HCT116 (cell line): ENCODE measurements at regions not wholly inside any gene's neighbourhood (a gene's known extent, or its start where the extent isn't known, plus 50 kb on each side); places are given as distances from the start of the nearest gene placed in this dataset.

ENCODE experiments used
- ATAC-seq: fragments of 200-7000 bp; cut with Tn5 transposase; 2 replicates; pipeline ENCODE4 v1.9.1; 2020; ENCODE audit warnings: mild to moderate bottlenecking, moderate library complexity
- BruUV-seq: library from RNA; stranded (reverse); fragments of 400-500 nt; replicated peaks from 2 replicates; lab custom pipeline; 2021; lab: Mats Ljungman, UMichigan
- CTCF ChIA-PET: fragments of 300-600 bp; sonication (Branson Sonifier 250); formaldehyde crosslinking; loops from one replicate; lab custom pipeline; 2021; ENCODE audit warnings: antibody characterized with exemption; lab: Charles Lee
- POLR2A ChIA-PET: fragments of 300-600, 350-600 bp; sonication (Branson Sonifier 250); formaldehyde crosslinking; loops from one replicate; lab custom pipeline; 2021; ENCODE audit warnings: antibody characterized with exemption; lab: Charles Lee
- RAD21 ChIA-PET, 2 experiments: fragments of 300-600 bp; sonication (Branson Sonifier 250); formaldehyde crosslinking; loops; one replicate each; lab custom pipeline; 2023; ENCODE audit warnings: low total read pairs in 2 of 2; ENCODE audit not compliant: uncharacterized antibody in 2 of 2, unreplicated experiment in 2 of 2, low non-redundant PET in 1 of 2; lab: Charles Lee
- DNase-seq: peaks from one replicate; pipeline ENCODE4 v3.0.0-alpha.2; 2010; ENCODE audit warnings: low read depth, low spot score
- H2AFZ ChIP-seq: fragments of 200-600 bp; shearing (Covaris generic), sonication (generic); 2 replicates; pipeline ENCODE4 v1.6.1; 2017; ENCODE audit warnings: low read depth, mixed run types, mixed read lengths, antibody characterized with exemption, low read length; ENCODE audit not compliant: poor library complexity, severe bottlenecking
- H3K27ac ChIP-seq: 2 replicates; pipeline ENCODE4 v1.5.1; 2012; ENCODE audit warnings: low read depth, low read length
- H3K27me3 ChIP-seq: fragments of 200-600 bp; sonication (generic); 2 replicates; pipeline ENCODE4 v1.6.1; 2016; ENCODE audit warnings: mixed run types, low read length, mixed read lengths; ENCODE audit not compliant: insufficient read depth
- H3K36me3 ChIP-seq, 2 experiments: fragments of 200-500 bp in 1 of 2; fragments of 200-600 bp in 1 of 2; sonication (Bioruptor generic) in 1 of 2; sonication (generic) in 1 of 2; 2 replicates each; pipeline versions ENCODE4 v1.5.1 to v1.6.1; 2014 to 2016; ENCODE audit warnings: low read length in 2 of 2, inconsistent platforms in 1 of 2, mixed read lengths in 1 of 2, mixed run types in 1 of 2; ENCODE audit not compliant: insufficient read depth in 2 of 2, control insufficient read depth in 1 of 2
- H3K4me1 ChIP-seq, 2 experiments: fragments of 200-600 bp in 1 of 2; sonication (generic) in 1 of 2; 2 replicates each; pipeline versions ENCODE4 v1.5.1 to v1.6.1; 2012 to 2017; ENCODE audit warnings: low read length in 2 of 2, inconsistent platforms in 1 of 2, mild to moderate bottlenecking in 1 of 2, mixed read lengths in 1 of 2, mixed run types in 1 of 2, moderate library complexity in 1 of 2; ENCODE audit not compliant: insufficient read depth in 2 of 2, control insufficient read depth in 1 of 2
- H3K4me2 ChIP-seq: fragments of 200-600 bp; sonication (generic); 2 replicates; pipeline ENCODE4 v1.6.1; 2017; ENCODE audit warnings: mixed run types, low read length, mixed read lengths
- H3K4me3 ChIP-seq, 2 experiments: fragments of 200-600 bp in 1 of 2; sonication (generic) in 1 of 2; replicated peaks in 1 of 2; 2 replicates each; pipeline ENCODE4 v1.5.1; 2011 to 2016; ENCODE audit warnings: low read length in 2 of 2, control low read depth in 1 of 2, low read depth in 1 of 2, mild to moderate bottlenecking in 1 of 2, mixed read lengths in 1 of 2, mixed run types in 1 of 2
- H3K79me2 ChIP-seq: fragments of 200-600 bp; sonication (generic); 2 replicates; pipeline ENCODE4 v1.6.1; 2017; ENCODE audit warnings: mild to moderate bottlenecking, mixed run types, low read length, moderate library complexity, mixed read lengths; ENCODE audit not compliant: insufficient read depth
- H3K9ac ChIP-seq: fragments of 200-600 bp; sonication (generic); 2 replicates; pipeline ENCODE4 v1.6.1; 2016; ENCODE audit warnings: low read length, mixed read lengths
- H3K9me2 ChIP-seq: fragments of 200-600 bp; sonication (generic), shearing (Covaris generic); 2 replicates; pipeline ENCODE4 v1.6.1; 2017; ENCODE audit warnings: mixed run types, mild to moderate bottlenecking, moderate library complexity; ENCODE audit not compliant: insufficient read depth
- H3K9me3 ChIP-seq, 2 experiments: fragments of 200-500 bp in 1 of 2; fragments of 200-600 bp in 1 of 2; sonication (Bioruptor generic) in 1 of 2; sonication (generic) in 1 of 2; 2 replicates each; pipeline ENCODE4 v1.6.1; 2014 to 2017; ENCODE audit warnings: low read length in 2 of 2, mixed read lengths in 2 of 2, inconsistent platforms in 1 of 2, low read depth in 1 of 2, mild to moderate bottlenecking in 1 of 2, mixed run types in 1 of 2, moderate library complexity in 1 of 2; ENCODE audit not compliant: control insufficient read depth in 1 of 2, insufficient read depth in 1 of 2
- H4K20me1 ChIP-seq: fragments of 200-600 bp; sonication (generic), shearing (Covaris generic); 2 replicates; pipeline ENCODE4 v1.6.1; 2017; ENCODE audit warnings: mixed run types, mild to moderate bottlenecking, moderate library complexity; ENCODE audit not compliant: insufficient read depth
- EGR1 ChIP-seq: IDR thresholded peaks from 2 replicates; pipeline ENCODE4 v1.6.1; 2012; ENCODE audit warnings: low read depth
- EZH2 ChIP-seq: fragments of 200-600 bp; sonication (generic); IDR thresholded peaks from 2 replicates; pipeline ENCODE4 v1.6.1; 2017; ENCODE audit warnings: antibody characterized with exemption, mixed run types
- EZH2phosphoT487 ChIP-seq: fragments of 200-600 bp; IDR thresholded peaks from 2 replicates; pipeline ENCODE4 v1.6.1; 2018; ENCODE audit warnings: antibody characterized with exemption, borderline replicate concordance
- JUND ChIP-seq: IDR thresholded peaks from 2 replicates; pipeline ENCODE4 v1.6.1; 2012
- POLR2A ChIP-seq: IDR thresholded peaks from 2 replicates; pipeline ENCODE4 v1.7.0; 2011; ENCODE audit warnings: borderline replicate concordance; ENCODE audit not compliant: insufficient read depth, insufficient read length; ENCODE audit errors: extremely low read depth
- POLR2AphosphoS5 ChIP-seq: IDR thresholded peaks from 2 replicates; pipeline ENCODE4 v1.6.1; 2011; ENCODE audit warnings: mild to moderate bottlenecking, low read depth, low read length, moderate library complexity
- RAD21 ChIP-seq: IDR thresholded peaks from 2 replicates; pipeline ENCODE4 v1.6.1; 2012; ENCODE audit warnings: low read depth, mild to moderate bottlenecking
- SP1 ChIP-seq: IDR thresholded peaks from 2 replicates; pipeline ENCODE4 v1.6.1; 2012; ENCODE audit warnings: low read depth
- ZFX ChIP-seq: fragments of 450-650 bp; IDR thresholded peaks from 2 replicates; pipeline ENCODE4 v1.6.1; 2017
- ZNF274 ChIP-seq: fragments of 200-500 bp; sonication (Bioruptor generic); IDR thresholded peaks from 2 replicates; pipeline ENCODE4 v1.6.1; 2014; ENCODE audit warnings: mild to moderate bottlenecking, low read depth, low read length, inconsistent platforms
- intact Hi-C: fragments of 100-400 bp; cut with micrococcal nuclease; formaldehyde crosslinking; loops from 2 replicates; pipeline ENCODE4 v1.10.0; 2022
- TF ChIP-seq, protein P1 (sequence below): IDR thresholded peaks from 2 replicates; pipeline ENCODE4 v1.6.1; 2012
- TF ChIP-seq, protein P2 (sequence below), 3 experiments: fragments of 200-600 bp in 1 of 3; sonication (generic) in 1 of 3; IDR thresholded peaks in 2 of 3; conservative IDR thresholded peaks in 1 of 3; 2 replicates each; pipeline ENCODE4 v1.5.1; 2012 to 2017; ENCODE audit warnings: low read depth in 2 of 3, low read length in 2 of 3, antibody characterized with exemption in 1 of 3, borderline replicate concordance in 1 of 3, control low read depth in 1 of 3, mild to moderate bottlenecking in 1 of 3, mixed read lengths in 1 of 3, mixed run types in 1 of 3, moderate library complexity in 1 of 3; ENCODE audit not compliant: insufficient read depth in 1 of 3
- TF ChIP-seq, protein P3 (sequence below): IDR thresholded peaks from 2 replicates; pipeline ENCODE4 v1.6.1; 2012
- TF ChIP-seq, protein P4 (sequence below): IDR thresholded peaks from 2 replicates; pipeline ENCODE4 v1.6.1; 2011; ENCODE audit warnings: mild to moderate bottlenecking, low read length, moderate library complexity; ENCODE audit not compliant: insufficient replicate concordance; ENCODE audit errors: extremely low read depth

DNA sequence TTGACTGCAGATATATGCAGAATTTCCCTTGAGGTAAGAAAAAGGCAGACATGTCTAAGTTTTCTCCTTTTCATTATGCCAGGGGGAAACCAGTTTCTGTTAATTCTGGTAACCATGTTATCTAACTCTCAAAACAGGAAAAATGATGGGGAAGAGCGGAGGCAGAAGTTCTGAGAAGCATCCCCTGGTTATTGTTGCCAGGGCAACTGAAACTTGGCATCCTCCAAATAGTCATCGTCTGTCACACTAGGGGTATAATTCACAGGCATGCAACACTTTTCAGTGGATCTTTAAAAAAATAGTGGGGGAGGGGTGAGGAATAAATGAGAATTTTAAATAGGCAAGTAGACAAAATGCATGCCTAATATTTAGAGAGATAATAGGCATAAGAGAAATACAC lies 715.3 kb upstream of the CXADR start:
- Histone ChIP-seq H3K9ac (no peak overlapping the region), H3K27ac (no peak overlapping the region), H3K79me2 (no peaks in the 10 kb centered on the region), H2AFZ (no peak overlapping the region), H3K4me3 (no peak overlapping the region), H3K4me2 (no peak overlapping the region), H3K4me1 (no peaks in the 10 kb centered on the region), H4K20me1 (no peaks in the 10 kb centered on the region), H3K36me3 (no peaks in the 10 kb centered on the region), H3K27me3 (no peaks in the 10 kb centered on the region), H3K9me3 (peaks cover 14 to 28% of the 10 kb centered on the region in 2 experiments; a peak in 3 of 4 replicates), H3K9me2 (no peaks in the 10 kb centered on the region)
- BruUV-seq = no TSS peak
- CTCF ChIA-PET = no interaction called here
- intact Hi-C loops = no loop called here
- POLR2A ChIA-PET = no interaction called here
- RAD21 ChIA-PET = no interaction called here
- no peak for ATAC-seq
- no peak for TF ChIP-seq RAD21
- TF ChIP-seq, protein P1, sequence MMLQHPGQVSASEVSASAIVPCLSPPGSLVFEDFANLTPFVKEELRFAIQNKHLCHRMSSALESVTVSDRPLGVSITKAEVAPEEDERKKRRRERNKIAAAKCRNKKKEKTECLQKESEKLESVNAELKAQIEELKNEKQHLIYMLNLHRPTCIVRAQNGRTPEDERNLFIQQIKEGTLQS = no peak
- TF ChIP-seq EZH2phosphoT487 = no peak
- TF ChIP-seq, protein P2, sequence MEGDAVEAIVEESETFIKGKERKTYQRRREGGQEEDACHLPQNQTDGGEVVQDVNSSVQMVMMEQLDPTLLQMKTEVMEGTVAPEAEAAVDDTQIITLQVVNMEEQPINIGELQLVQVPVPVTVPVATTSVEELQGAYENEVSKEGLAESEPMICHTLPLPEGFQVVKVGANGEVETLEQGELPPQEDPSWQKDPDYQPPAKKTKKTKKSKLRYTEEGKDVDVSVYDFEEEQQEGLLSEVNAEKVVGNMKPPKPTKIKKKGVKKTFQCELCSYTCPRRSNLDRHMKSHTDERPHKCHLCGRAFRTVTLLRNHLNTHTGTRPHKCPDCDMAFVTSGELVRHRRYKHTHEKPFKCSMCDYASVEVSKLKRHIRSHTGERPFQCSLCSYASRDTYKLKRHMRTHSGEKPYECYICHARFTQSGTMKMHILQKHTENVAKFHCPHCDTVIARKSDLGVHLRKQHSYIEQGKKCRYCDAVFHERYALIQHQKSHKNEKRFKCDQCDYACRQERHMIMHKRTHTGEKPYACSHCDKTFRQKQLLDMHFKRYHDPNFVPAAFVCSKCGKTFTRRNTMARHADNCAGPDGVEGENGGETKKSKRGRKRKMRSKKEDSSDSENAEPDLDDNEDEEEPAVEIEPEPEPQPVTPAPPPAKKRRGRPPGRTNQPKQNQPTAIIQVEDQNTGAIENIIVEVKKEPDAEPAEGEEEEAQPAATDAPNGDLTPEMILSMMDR (IDR thresholded peaks at IDR 0.05 in 2 of 3, conservative IDR thresholded peaks at IDR 0.05 in 1 of 3; ENCODE audit: borderline replicate concordance in 1 of 3, insufficient read depth in 1 of 3, low read depth in 2 of 3, low read length in 2 of 3) = no peak
- TF ChIP-seq EGR1 = no peak
- TF ChIP-seq EZH2 = no peak
- TF ChIP-seq POLR2A = no peak
- no peak for TF ChIP-seq SP1
- no peak for TF ChIP-seq JUND
- no peak for DNase-seq

DNA sequence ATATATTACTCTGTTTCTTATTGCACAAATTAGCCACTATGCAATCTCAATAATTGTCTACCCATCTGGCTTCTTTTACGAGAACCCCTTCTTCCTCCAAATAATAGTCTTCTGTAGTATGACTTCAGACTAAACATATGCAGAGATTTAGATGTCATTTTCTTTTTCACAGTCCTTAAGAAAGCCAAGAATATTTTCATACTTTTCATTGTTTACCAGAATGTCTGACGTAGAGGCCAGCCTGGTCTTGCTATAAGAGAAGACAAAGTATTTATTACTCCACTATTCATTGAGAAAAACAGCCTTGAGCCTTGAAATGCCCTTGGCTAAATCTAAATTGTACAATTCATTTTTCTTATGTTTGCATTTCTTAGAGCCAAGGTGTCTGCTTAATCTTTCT lies 714.9 kb upstream of the CXADR start:
- no peaks in the 10 kb centered on the region for H4K20me1 ChIP-seq
- no peaks in the 10 kb centered on the region for H3K9me2 ChIP-seq
- no peak overlapping the region for H2AFZ ChIP-seq
- ChIA-PET CTCF (no interaction called here), POLR2A (no interaction called here), RAD21 (no interaction called here)
- no peaks in the 10 kb centered on the region for H3K79me2 ChIP-seq
- no peak for ATAC-seq
- DNase-seq = no peak
- no peaks in the 10 kb centered on the region for H3K27me3 ChIP-seq
- no peaks in the 10 kb centered on the region for H3K4me1 ChIP-seq
- no peak overlapping the region for H3K27ac ChIP-seq
- peaks cover 12 to 28% of the 10 kb centered on the region in 2 experiments; a peak in 3 of 4 replicates for H3K9me3 ChIP-seq
- H3K4me3 ChIP-seq = no peak overlapping the region
- H3K4me2 ChIP-seq = no peak overlapping the region
- intact Hi-C loops = no loop called here
- no TSS peak for BruUV-seq
- H3K36me3 ChIP-seq = no peaks in the 10 kb centered on the region
- no peak overlapping the region for H3K9ac ChIP-seq
- TF ChIP-seq, protein P1 = no peak
- TF ChIP-seq ZFX (no peak), ZNF274 (no peak), POLR2AphosphoS5 (no peak)
- TF ChIP-seq, protein P3, sequence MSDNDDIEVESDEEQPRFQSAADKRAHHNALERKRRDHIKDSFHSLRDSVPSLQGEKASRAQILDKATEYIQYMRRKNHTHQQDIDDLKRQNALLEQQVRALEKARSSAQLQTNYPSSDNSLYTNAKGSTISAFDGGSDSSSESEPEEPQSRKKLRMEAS = no peak
- TF ChIP-seq, protein P4, sequence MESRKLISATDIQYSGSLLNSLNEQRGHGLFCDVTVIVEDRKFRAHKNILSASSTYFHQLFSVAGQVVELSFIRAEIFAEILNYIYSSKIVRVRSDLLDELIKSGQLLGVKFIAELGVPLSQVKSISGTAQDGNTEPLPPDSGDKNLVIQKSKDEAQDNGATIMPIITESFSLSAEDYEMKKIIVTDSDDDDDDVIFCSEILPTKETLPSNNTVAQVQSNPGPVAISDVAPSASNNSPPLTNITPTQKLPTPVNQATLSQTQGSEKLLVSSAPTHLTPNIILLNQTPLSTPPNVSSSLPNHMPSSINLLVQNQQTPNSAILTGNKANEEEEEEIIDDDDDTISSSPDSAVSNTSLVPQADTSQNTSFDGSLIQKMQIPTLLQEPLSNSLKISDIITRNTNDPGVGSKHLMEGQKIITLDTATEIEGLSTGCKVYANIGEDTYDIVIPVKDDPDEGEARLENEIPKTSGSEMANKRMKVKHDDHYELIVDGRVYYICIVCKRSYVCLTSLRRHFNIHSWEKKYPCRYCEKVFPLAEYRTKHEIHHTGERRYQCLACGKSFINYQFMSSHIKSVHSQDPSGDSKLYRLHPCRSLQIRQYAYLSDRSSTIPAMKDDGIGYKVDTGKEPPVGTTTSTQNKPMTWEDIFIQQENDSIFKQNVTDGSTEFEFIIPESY = no peak
